ENCODE measurements at regions not wholly inside any gene's neighbourhood (a gene's known extent, or its start where the extent isn't known, plus 50 kb on each side); places are given as distances from the start of the nearest gene placed in this dataset.
"Not testable (repeated sequence)": the region's sequence is repeated elsewhere in the genome, so short reads cannot be mapped to it uniquely, and the experiment has no call there.

GRCh38 chrX:109872021-109872732 is 130.7 kb upstream of the TMEM164 start:
- no peak for DNase-seq (ENCODE audit: missing footprints)
- intact Hi-C loops (cut with DNase I) = no loop called here

GRCh38 chrX:109873574-109873973 is 129.3 kb upstream of the TMEM164 start:
- DNase-seq (ENCODE audit: missing footprints) = no peak
- no peak for ATAC-seq
- intact Hi-C loops (cut with DNase I) = no loop called here

More at GRCh38 chrX:109872021-109872732, 130.7 kb upstream of the TMEM164 start:
- peak; percentile 37 for ATAC-seq

- intact Hi-C loops (cut with DNase I) = no loop called here
- no peak for DNase-seq (ENCODE audit: missing footprints)
- ATAC-seq = no peak
Measured at GRCh38 chrX:109873983-109874382, 128.9 kb upstream of the TMEM164 start.

- DNase-seq (ENCODE audit: missing footprints) = no peak
- intact Hi-C loops (cut with DNase I) = no loop called here
- ATAC-seq = no peak
Measured at GRCh38 chrX:109874548-109874947, 128.4 kb upstream of the TMEM164 start.

- DNase-seq (ENCODE audit: missing footprints) (no peak), ATAC-seq (no peak)
- intact Hi-C loops (cut with DNase I) = no loop called here
Measured at GRCh38 chrX:109875831-109876230, 127.1 kb upstream of the TMEM164 start.

GRCh38 chrX:109878236-109878635 is 124.7 kb upstream of the TMEM164 start:
- intact Hi-C loops (cut with DNase I) = no loop called here
- no peak for ATAC-seq
- no peak for DNase-seq (ENCODE audit: missing footprints)

GRCh38 chrX:109879991-109880390 is 122.9 kb upstream of the TMEM164 start:
- intact Hi-C loops (cut with DNase I) = loop anchor here (10.0 kb wide), 1 partner anchor 395 kb away; the partner anchor contains the start of gene GUCY2F
- DNase-seq (ENCODE audit: missing footprints) (no peak), ATAC-seq (no peak)

GRCh38 chrX:109880629-109881028 is 122.3 kb upstream of the TMEM164 start:
- DNase-seq (ENCODE audit: missing footprints) (no peak), ATAC-seq (no peak)
- intact Hi-C loops (cut with DNase I) = loop anchor here (10.0 kb wide), 1 partner anchor 396 kb away; the partner anchor contains the start of gene GUCY2F

GRCh38 chrX:109886122-109886761 is 116.7 kb upstream of the TMEM164 start:
- intact Hi-C loops (cut with DNase I) = loop anchor here (2.0 to 10.0 kb wide), 2 partner anchors 171 to 401 kb away; partner anchors contain the start of gene GUCY2F
- ATAC-seq (no peak), DNase-seq (ENCODE audit: missing footprints) (no peak)

GRCh38 chrX:109889289-109890006 is 113.5 kb upstream of the TMEM164 start:
- DNase-seq (ENCODE audit: missing footprints) (no peak), ATAC-seq (peak; percentile 57)
- intact Hi-C loops (cut with DNase I) = loop anchor here (10.0 kb wide), 1 partner anchor 405 kb away; the partner anchor contains the start of gene GUCY2F

GRCh38 chrX:109890300-109890699 is 112.6 kb upstream of the TMEM164 start:
- no peak for DNase-seq (ENCODE audit: missing footprints)
- intact Hi-C loops (cut with DNase I) = no loop called here
- ATAC-seq = no peak

- intact Hi-C loops (cut with DNase I) = no loop called here
- ATAC-seq (peak; percentile 50), DNase-seq (ENCODE audit: missing footprints) (peak; percentile 64)
Measured at GRCh38 chrX:109890910-109891502, 111.9 kb upstream of the TMEM164 start.

GRCh38 chrX:109896024-109896423 is 106.9 kb upstream of the TMEM164 start:
- DNase-seq (ENCODE audit: missing footprints); intact Hi-C loops (cut with DNase I); ATAC-seq: not testable (repeated sequence)

- ATAC-seq (no peak), DNase-seq (ENCODE audit: missing footprints) (no peak)
- intact Hi-C loops (cut with DNase I) = no loop called here
Measured at GRCh38 chrX:109902665-109903064, 100.2 kb upstream of the TMEM164 start.

- DNase-seq (ENCODE audit: missing footprints) (no peak), ATAC-seq (no peak)
- intact Hi-C loops (cut with DNase I) = loop anchor here (5.0 kb wide), 1 partner anchor 236 kb away; no protein-coding TSS in a partner anchor
Measured at GRCh38 chrX:109911046-109911445, 91.9 kb upstream of the TMEM164 start.

GRCh38 chrX:109912993-109913392 is 89.9 kb upstream of the TMEM164 start:
- intact Hi-C loops (cut with DNase I) = loop anchor here (5.0 kb wide), 1 partner anchor 234 kb away; no protein-coding TSS in a partner anchor
- DNase-seq (ENCODE audit: missing footprints); ATAC-seq: not testable (repeated sequence)

- DNase-seq (ENCODE audit: missing footprints) (no peak), ATAC-seq (no peak)
- intact Hi-C loops (cut with DNase I) = loop anchor here (5.0 kb wide), 1 partner anchor 233 kb away; no protein-coding TSS in a partner anchor
Measured at GRCh38 chrX:109914114-109914849, 88.6 kb upstream of the TMEM164 start.

- intact Hi-C loops (cut with DNase I) = no loop called here
- DNase-seq (ENCODE audit: missing footprints) (no peak), ATAC-seq (no peak)
Measured at GRCh38 chrX:109918753-109919152, 84.2 kb upstream of the TMEM164 start.
